Skin of body (tissue), 1 donor: ENCODE measurements at regions not wholly inside any gene's neighbourhood (a gene's known extent, or its start where the extent isn't known, plus 50 kb on each side); places are given as distances from the start of the nearest gene placed in this dataset.

Source experiments
- DNase-seq: peaks from one replicate; lab custom pipeline; 2025; lab: John Stamatoyannopoulos, UW

DNA sequence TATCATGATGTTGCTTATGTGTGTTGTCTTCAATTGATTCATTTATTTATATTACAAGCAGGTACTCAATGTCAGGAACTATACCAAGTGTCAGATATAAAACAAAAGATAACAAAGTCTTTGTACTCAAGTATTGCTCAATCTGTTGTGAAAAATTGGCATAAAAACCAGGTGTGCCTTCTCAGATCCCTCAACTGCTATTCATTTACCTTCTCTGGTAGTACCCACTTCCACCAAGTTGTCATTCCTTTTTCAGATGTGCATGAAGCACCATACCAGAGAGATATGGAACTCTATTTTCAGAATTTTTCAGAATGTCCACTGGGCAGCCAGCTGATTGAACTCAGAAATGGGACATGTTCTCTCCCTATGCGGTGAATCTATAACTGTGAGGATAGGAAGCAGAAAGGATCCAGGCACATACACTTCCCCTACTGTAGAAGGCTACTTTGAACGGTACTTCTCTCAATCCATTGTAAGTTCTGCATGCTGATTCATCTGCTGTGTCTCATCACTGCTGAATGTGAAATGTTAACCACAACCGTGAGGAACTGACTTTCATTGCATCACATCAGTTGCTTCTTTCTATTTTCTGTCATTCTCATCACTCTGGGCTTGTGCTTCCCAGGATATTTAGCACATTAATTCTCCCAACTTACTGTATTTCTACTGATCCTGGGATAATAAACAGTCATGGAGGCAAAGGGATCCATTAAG, 1621.3 kb downstream of the SUCLG1 start:
- no peak for DNase-seq

DNA sequence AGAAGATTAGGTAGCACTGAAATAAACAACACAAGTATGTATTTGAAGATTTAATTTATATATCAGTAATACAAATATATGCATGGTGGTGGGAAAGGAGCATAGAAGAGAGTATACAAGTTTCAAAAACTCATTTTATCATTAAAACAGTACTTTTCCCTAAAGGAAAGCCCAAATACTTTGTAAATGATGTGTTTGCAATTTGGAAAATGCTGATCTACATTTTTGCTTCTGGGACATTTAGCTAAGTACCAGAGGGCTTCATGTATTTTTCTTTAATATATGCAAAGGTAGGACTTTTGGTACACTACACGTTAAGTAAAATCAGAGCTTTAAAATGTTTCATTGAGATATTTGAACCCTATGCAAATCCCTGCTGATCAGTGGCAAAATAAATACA, 1624.2 kb downstream of the SUCLG1 start:
- DNase-seq: no peak

DNA sequence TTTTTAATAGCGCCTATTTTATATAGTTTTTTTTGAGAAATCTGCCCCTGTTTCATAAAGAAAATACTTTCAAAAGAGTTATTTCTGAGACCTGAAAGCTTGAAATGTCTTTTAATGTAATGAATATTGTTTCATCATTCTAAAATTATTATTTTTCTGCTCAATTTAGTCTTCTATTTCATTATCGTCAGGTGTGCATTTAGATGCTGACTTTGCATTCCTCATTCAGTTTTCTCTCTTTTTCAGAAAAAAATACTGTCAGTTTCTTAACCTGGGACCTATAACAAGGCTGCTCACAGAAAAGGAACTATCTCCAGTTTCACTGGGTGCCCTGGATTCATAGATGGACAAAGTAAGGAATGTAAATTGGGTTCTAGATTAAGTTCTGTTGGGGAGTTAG, 1631.7 kb downstream of the SUCLG1 start:
- DNase-seq: no peak

DNA sequence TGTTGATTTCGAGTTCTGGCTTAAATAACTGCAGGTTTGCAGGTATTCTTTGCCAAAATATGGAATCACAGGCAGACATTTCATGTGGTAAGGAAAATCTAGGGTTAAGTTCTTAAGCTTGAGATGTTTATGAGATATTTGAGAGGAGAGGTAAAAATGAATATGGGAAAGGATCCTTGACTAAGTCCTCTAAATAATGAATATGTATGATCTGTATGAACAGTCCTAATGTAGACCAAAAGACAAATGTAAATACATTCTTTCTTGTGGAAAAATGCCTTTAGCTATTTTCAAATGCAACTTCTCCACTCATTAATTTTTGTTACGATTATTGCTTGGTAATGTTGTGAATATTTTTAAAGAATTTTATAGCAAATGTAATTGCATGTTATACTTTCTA, 1632.6 kb downstream of the SUCLG1 start:
- no peak for DNase-seq

DNA sequence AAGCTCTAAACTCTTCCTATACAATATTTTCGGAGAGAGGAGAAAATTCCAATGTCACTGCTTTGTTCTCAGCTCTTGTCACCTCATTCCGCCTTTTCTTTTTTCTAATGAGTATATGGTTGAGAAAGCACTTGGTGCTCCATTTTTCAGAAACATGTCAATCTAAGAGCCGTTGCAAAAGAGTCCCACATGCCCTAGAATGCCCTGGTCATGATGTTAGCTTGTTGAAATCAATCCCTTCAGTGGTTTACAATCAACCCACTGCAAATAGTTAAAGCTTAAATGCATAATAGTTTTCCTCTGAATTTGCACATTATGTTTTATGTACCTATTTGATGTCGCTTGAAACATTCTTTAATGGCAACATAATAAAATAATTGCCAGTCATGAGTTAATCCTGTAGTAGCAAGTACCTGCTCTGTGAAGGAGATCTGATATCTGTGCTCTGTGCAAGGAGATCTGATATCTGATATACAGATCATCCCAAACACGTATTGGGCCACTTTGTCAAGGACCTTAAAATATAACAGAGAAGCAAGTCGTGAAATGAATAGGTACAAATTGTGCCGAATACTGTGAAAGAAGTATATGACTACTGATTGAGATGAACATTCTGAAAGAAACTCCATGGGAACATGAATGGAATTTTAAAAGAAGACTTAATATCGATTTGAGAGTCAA, 1633.5 kb downstream of the SUCLG1 start:
- no peak for DNase-seq

DNA sequence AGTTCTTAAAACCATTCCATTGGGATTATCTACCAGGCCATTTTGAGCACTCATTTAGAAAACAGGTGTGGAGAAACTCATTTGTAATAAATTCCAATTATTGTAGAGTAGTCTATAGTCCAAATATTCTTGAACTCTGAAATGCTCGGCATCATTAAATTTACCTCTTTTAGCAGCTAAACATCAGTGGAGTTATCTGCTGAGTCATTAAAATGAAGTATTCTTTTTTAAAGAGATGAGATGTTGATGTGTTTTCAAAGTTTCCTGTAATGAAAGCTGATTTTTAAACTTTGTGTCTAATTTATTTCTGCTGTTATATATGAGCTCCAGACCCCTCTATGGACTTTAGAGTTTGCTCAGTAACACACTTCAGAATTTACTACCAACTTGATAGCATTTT, 1635.2 kb downstream of the SUCLG1 start:
- no peak for DNase-seq

DNA sequence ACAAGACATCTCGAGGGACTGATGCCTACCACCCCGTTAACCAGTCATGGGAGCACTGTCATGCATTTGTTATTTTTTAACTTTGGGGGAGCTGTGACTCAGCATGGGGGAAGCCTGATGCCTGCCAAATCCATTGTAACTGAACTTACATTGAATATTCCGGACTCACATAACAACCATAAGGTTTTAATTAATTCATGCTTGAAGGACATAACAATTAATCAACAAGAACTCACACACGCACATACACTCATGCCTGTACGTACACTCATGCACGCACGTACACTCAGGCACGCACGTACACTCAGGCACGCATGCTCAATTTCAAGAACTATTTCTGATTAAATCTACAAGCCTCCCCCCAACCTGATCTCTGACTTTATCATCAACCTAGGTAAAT, 1639.1 kb downstream of the SUCLG1 start:
- no peak for DNase-seq

DNA sequence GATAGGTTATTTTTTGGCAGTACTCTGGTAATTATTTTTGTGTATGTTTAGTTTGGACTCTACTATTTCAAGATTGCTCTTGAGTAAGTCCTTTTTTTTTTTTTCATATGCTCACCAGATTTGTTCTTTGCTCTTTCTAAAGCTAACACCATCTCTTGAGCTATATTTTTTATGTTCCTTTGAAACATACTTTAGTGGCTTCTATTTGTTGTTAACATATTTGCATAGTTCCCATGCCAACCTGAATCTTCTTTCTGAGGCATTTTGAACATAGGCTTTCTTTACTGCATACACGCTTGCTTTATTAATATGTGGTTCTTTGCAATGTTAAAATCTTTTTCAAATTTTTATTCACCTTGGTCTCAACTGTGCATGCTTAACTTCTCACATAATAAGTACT, 1644.9 kb downstream of the SUCLG1 start:
- DNase-seq: no peak

DNA sequence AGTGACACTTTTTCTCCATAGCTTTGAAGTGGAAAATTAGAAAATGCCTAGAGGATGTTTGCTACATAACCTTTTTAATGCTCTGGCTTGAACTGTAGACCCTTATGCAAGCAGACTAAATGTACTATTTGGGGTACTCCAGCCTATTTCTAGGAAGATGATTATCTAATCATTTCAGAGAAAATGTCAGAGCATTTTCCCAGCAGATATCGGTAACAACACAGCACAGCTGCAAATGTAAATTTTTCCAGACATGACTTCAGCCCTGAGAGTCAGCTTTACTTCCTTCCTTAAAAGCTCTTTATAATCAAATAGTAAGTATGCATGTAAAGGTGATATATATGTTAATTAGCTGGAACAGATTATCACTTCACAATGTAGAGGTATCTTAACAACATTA, 1647.1 kb downstream of the SUCLG1 start:
- DNase-seq: no peak

DNA sequence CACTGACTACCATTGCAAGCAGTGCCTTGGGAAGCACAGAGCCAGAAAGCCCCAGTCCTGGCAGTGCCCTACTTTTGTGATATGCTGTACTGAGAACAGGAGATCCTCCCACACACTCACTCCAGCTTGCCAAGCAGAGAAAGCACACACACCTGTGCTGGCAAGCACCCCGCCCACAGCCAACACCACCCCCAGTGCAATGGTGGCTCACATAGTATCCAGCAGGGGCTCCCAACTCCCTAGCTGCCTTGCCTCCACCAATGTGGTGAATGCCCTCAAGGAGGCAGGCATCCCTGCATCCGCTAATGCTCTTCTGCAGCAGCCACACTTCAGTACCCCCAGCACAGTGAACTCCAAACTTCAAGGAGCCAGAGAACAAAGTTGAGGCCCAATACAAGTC, 1655.8 kb downstream of the SUCLG1 start:
- no peak for DNase-seq

DNA sequence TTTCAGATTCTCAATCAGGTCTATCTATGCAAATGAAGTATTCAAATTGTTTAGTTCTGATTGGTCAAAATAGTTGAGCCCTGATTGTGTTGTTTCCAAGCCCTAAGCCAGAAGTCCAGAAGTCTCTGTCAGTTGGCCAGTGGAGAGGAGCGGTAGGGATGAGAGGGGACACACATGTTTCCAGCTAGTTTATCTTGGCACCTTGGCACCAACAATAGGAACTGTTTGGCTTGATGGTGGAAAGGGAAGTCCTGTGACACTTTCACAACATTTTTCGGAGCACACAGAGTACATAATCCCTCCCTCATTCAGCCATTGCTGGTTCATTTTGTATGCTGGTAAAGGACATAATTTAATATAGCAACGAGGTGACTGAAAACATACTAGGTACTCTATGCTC, 1661.6 kb downstream of the SUCLG1 start:
- DNase-seq: no peak

DNA sequence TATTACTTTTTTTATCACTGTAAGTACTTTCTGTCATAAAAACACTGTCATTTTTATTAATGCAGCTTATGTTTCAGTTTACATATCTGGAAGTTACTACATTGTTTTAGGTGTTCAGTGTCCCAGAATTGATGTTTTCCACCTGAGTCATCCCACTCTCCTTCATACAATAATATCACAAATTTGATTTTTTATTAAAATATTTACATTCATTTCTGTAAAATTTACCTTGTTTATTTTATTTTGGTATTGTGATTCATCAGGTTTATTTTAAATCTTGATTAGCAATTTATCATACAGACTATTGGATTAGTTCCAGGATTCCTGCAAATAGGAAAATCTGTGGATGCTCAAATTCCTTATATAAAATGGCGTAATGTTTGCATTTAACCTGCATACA, 1662.9 kb downstream of the SUCLG1 start:
- no peak for DNase-seq

DNA sequence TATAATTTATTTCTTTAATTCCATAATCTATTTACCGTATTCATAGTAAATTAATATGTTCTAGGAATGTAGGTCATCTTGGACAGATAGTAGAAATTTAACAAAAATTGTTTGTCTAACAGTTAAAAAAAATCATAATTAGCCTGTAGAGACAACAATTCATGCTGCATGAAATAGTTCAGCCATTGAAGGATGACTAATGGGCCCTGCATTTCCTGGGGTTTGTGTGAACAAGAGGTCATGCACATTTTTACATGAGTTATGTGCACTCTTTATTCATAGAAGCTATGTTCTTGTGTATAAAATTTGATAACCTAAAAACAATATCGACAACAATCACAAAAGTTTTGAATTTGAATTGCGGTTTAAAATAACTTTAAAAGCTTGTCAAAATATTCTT, 1663.6 kb downstream of the SUCLG1 start:
- no peak for DNase-seq

DNA sequence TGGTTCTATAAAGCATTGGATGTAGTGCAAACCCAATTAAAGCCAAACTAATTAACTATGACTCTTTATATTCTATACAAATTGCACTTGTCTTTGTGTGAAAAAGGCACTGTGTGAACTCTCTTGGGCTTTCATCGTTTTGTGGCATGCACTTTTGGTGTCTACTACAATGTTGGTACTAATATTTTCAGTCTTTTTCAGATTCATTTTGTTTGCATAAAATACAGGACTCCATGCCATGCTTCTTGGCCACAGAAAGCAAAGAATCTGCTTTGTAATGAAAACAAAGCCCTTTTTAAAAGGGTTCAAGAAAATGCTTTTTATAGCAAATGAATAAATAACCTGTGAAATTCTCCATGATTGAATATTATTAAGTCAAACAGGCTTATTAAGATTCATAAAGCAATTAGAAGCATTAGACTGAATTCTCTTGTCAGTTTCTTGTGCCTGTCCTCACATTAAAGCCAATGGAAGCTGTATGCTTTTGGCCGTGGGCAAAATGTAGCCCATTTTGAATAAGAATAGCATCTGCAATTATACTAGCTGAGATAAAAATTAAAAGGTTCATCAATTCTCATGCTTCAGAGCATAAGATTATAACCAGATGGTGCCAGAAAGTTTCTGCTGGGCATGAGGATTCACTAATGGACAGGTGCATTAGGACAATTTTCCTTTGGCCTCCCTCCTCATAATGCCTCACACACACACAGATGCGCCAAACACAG, 1665.2 kb downstream of the SUCLG1 start:
- DNase-seq: no peak

DNA sequence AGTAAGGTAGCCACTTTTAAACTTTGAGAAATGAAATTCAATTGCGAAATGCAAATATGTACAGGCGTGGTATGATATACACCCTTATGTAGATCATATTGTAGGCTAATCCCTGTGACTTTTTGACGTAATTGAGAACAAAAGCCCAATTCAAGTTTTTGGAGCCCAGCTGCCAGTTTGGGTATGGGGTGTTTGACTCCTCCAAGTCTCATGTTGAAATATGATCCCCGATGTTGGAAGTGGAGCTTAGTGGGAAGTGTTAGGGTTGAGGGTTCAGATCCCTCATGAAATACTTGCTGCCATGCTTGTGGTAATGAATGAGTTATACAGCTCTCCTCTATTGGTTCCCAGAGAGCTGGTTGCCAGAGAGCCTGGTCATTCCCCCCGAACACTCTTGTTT, 1666.8 kb downstream of the SUCLG1 start:
- DNase-seq: no peak

DNA sequence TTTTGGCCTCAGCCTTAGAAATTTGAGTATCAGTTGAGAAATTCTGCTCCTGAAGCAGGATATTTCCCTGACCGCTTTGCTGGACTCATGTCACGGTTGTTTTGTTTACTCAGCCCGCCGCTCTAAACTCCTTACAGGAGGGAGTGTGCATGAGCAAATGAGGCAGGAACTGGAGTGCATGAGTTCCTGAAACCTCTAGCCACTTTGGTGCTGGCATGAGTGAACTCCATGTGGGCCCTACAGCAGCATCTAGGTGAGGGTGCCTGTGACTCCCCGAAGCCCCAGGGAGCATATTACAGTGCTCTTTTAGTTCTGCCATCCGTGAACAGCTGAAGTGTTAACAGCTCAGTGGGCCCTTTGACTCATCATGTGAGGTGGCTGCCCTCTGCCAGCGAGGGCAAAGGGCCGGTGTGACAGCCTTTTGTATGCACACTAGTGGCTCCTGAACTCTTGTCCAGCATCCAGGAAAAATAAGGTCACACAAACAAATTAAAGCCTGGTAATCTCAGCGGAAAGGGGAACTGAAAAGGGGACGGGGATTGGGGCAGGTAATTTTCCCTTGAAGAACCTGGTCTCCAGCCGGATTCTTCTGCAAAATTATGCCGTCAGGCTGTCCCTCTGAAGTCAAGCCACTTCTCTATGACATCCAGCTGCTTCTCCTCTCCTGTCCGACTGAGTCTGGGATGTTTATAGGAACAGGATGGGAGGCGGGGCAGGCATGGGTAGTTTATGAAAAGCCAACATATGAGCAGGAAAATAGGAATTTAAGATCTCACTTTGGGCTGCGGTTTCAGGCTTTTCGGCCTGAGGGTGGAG, 1668.7 kb downstream of the SUCLG1 start:
- no peak for DNase-seq

DNA sequence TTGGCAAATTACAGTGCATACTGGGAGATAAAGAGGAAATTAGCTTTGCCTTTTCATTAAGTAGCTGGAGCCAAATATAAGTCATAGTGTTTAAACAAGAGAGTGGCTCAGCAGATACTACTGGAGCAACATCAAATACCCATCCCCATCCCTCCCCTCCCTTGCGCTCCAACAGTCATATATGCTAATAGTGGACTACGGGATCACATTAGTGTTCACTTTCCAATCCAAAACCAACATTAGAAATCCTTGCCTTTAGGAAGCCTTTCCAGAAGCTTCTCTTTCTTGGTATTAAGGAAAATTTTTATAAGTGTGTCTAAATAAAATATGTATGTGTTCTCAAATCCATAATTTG, 1669.3 kb downstream of the SUCLG1 start:
- no peak for DNase-seq

DNA sequence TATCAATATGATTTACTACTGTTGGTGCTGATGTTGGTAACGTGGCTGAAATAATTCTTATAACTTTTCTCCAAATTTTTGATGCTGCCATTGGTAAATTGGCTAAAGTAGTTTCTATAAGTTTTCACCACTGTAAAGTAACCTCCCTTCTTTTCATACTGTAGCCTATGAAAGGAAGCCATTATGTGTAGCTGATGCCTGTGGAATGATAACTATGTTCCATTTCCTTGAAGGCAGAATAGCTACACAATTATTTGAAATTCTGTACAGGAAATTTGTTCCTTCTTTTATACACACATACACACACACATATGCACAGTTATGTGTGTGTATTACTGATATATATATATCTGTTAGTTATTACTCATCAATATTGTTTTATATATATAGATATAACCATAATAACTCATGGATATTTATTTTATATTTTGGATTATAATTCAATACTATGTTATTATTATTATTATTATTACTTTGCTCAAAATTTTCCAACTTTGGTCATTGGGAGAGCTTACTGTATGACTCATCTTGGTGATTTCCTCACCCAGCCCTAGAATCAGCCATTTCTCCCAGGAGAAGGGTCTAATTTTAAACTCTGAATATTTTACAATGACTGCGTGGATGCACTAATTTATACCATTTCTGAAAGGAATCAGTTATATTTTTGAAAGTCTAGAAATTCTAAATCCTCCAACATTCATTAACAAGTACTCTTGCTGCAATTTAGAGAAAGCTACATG, 1677.7 kb downstream of the SUCLG1 start:
- no peak for DNase-seq

DNA sequence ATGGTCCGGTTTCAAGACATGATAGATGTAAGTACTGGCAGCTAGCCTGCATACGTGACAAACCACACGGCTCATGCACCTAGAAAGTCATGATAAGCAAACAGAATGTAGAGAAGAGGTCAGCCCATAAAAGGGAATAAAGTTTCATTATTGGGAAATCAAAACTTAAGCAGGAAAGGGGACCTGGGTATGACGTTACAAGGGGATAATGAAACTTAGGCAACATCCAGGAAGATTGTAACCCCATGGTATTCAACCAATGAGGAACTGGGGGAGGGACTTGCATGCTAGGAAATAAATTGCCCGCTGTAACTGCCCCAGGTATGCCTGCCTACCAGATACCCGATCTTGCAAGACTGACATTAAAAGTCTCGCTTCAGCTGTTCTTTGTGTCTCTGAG, 1679.0 kb downstream of the SUCLG1 start:
- DNase-seq: no peak

DNA sequence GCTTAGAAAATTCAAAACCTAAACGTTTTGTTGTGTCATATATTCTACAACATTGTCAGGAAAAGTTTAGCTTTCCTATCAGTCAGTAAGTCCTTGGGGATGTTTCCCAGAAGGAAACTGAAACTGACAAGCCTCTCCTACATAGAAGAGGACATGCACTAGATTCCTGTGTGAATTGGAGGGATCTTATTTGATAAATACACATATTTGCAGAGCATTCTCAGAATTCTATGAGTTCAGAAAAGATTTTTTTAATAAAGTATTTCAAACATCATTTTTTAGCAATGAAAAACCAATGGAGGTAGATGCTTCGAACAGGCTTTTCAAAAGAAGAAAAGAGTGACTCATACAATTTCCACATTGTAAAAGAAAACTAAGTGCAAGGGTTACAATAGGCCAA, 1706.7 kb downstream of the SUCLG1 start:
- no peak for DNase-seq

DNA sequence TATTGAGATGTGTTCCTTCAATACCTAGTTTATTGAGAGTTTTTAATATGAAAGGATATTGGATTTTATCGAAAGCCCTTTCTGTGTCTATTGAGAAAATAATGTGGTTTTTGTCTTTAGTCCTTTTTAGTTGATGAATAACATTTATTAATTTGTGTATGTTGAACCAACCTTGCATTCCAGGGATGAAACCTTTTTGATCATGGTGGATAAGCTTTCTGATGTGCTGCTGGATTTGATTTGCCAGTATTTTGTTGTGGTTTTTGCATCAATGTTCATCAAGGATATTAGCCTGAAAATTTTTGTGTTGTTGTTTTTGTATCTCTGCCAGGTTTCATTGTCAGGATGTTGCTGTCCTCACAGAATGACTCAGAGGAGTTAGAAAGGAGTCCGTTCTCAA, 1710.4 kb downstream of the SUCLG1 start:
- DNase-seq: no peak
